HG02870 (cell line): ENCODE measurements at regions not wholly inside any gene's neighbourhood (a gene's known extent, or its start where the extent isn't known, plus 50 kb on each side); places are given as distances from the start of the nearest gene placed in this dataset.
A peak's percentile ranks its signal among the peaks of the same experiment; 100 is the strongest.
"Not testable (repeated sequence)": the region's sequence is repeated elsewhere in the genome, so short reads cannot be mapped to it uniquely, and the experiment has no call there.

Source experiments
- ATAC-seq: cut with Tn5 transposase; IDR thresholded peaks from one replicate; pipeline ENCODE4 v1.9.1; 2021; ENCODE audit warnings: mild to moderate bottlenecking, moderate library complexity; ENCODE audit not compliant: unreplicated experiment

- ATAC-seq, result not testable (repeated sequence)
Observed at GRCh38 chr4:54993473-54994026, 131.8 kb downstream of the KDR start.

GRCh38 chr4:54992266-54992665, 133.1 kb downstream of the KDR start:
- no peak for ATAC-seq

GRCh38 chr4:54988655-54989054, 136.7 kb downstream of the KDR start:
- ATAC-seq, result no peak

GRCh38 chr4:54986095-54986846, 139.1 kb downstream of the KDR start:
- no peak for ATAC-seq

- no peak for ATAC-seq
Observed at GRCh38 chr4:54976682-54977081, 148.7 kb downstream of the KDR start.

- no peak for ATAC-seq
Observed at GRCh38 chr4:54976031-54976430, 149.4 kb downstream of the KDR start.

GRCh38 chr4:54973784-54974183, 151.6 kb downstream of the KDR start:
- no peak for ATAC-seq

- peak; percentile 74 for ATAC-seq
Observed at GRCh38 chr4:54971474-54971950, 153.9 kb downstream of the KDR start.

GRCh38 chr4:54967289-54967688, 158.1 kb downstream of the KDR start:
- no peak for ATAC-seq

GRCh38 chr4:54961357-54961975, 163.9 kb downstream of the KDR start:
- no peak for ATAC-seq

- ATAC-seq, result no peak
Observed at GRCh38 chr4:54959651-54960116, 165.7 kb downstream of the KDR start.

- ATAC-seq, result no peak
Observed at GRCh38 chr4:54959131-54959530, 166.3 kb downstream of the KDR start.

- no peak for ATAC-seq
Observed at GRCh38 chr4:54958236-54958635, 167.2 kb downstream of the KDR start.

- ATAC-seq, result no peak
Observed at GRCh38 chr4:54954656-54955388, 170.6 kb downstream of the KDR start.

GRCh38 chr4:54946741-54947140, 178.7 kb downstream of the KDR start:
- no peak for ATAC-seq

- no peak for ATAC-seq
Observed at GRCh38 chr4:54945838-54946237, 179.6 kb downstream of the KDR start.

GRCh38 chr4:54942721-54943120, 182.7 kb downstream of the KDR start:
- ATAC-seq, result no peak

- peak; percentile 51 for ATAC-seq
Observed at GRCh38 chr4:54941994-54942552, 183.3 kb downstream of the KDR start.

- no peak for ATAC-seq
Observed at GRCh38 chr4:54940996-54941865, 184.2 kb downstream of the KDR start.

GRCh38 chr4:54937501-54937900, 187.9 kb downstream of the KDR start:
- ATAC-seq, result no peak
